K562 (cell line): ENCODE measurements at regions not wholly inside any gene's neighbourhood (a gene's known extent, or its start where the extent isn't known, plus 50 kb on each side); places are given as distances from the start of the nearest gene placed in this dataset.

Experiments used
- KLF16 ChIP-seq: IDR thresholded peaks from 2 replicates; pipeline ENCODE4 v1.6.1; 2016; ENCODE audit warnings: antibody characterized with exemption
- SRF ChIP-seq, 2 experiments: fragments of 250-450, 450-650 bp in 1 of 2; sonication (Bioruptor Pico) in 1 of 2; sonication (generic) in 1 of 2; formaldehyde crosslinking; IDR thresholded peaks; 2 replicates each; pipeline versions ENCODE4 v1.5.0 to v1.5.1; 2020 to 2022; ENCODE audit warnings: mild to moderate bottlenecking in 1 of 2, missing genetic modification reagents in 1 of 2
- STAG1 ChIP-seq: sonication (generic); formaldehyde crosslinking; IDR thresholded peaks from 2 replicates; pipeline ENCODE4 v1.5.0; 2020; ENCODE audit warnings: missing genetic modification reagents, borderline replicate concordance
- TAF1 ChIP-seq: IDR thresholded peaks from 2 replicates; pipeline ENCODE4 v1.6.1; 2011; ENCODE audit warnings: mild to moderate bottlenecking, low read length, moderate library complexity; ENCODE audit not compliant: insufficient read depth, control insufficient read depth, severe bottlenecking; ENCODE audit errors: extremely low read depth
- ZNF121 ChIP-seq: sonication (generic); formaldehyde crosslinking; conservative IDR thresholded peaks from 2 replicates; pipeline ENCODE4 v1.8.0; 2022; ENCODE audit warnings: missing genetic modification reagents
- ZNF707 ChIP-seq: fragments of 250-450 bp; sonication (Bioruptor Pico); conservative IDR thresholded peaks from 2 replicates; pipeline ENCODE4 v1.8.0; 2022; ENCODE audit warnings: inconsistent platforms, mild to moderate bottlenecking, moderate library complexity
- TF ChIP-seq, protein P1 (sequence below), 2 experiments: fragments of 450-650 bp; formaldehyde crosslinking in 1 of 2; IDR thresholded peaks; 2 replicates each; pipeline versions ENCODE4 v1.4.0 to v1.6.1; 2014 to 2020; ENCODE audit warnings: mild to moderate bottlenecking in 2 of 2, borderline replicate concordance in 1 of 2, low read depth in 1 of 2
- TF ChIP-seq, protein P2 (sequence below), 3 experiments: IDR thresholded peaks in 2 of 3; conservative IDR thresholded peaks in 1 of 3; 2 replicates each; pipeline ENCODE4 v1.5.1; 2011 to 2012; ENCODE audit warnings: low read length in 3 of 3, mild to moderate bottlenecking in 3 of 3, control low read depth in 2 of 3, improper control_type of control experiment in 1 of 3, inconsistent platforms in 1 of 3, low read depth in 1 of 3, mixed read lengths in 1 of 3, moderate library complexity in 1 of 3; ENCODE audit not compliant: insufficient read depth in 2 of 3
- TF ChIP-seq, protein P3 (sequence below): fragments of 450-650 bp; IDR thresholded peaks from 2 replicates; pipeline ENCODE4 v1.6.1; 2016; ENCODE audit warnings: low read depth, mild to moderate bottlenecking, moderate library complexity
- TF ChIP-seq, protein P4 (sequence below): sonication (generic); formaldehyde crosslinking; IDR thresholded peaks from 2 replicates; pipeline ENCODE4 v1.9.0; 2022; ENCODE audit warnings: mild to moderate bottlenecking, missing genetic modification reagents
- TF ChIP-seq, protein P5 (sequence below): fragments of 450-650 bp; IDR thresholded peaks from 2 replicates; pipeline ENCODE4 v1.6.1; 2016; ENCODE audit warnings: missing biosample characterization, missing genetic modification characterization
- TF ChIP-seq, protein P6 (sequence below): fragments of 450-650 bp; formaldehyde crosslinking; IDR thresholded peaks from 2 replicates; pipeline ENCODE4 v1.4.0; 2022; ENCODE audit warnings: mild to moderate bottlenecking, moderate library complexity
- TF ChIP-seq, protein P7 (sequence below): fragments of 250-450 bp; sonication (Bioruptor Pico); IDR thresholded peaks from 2 replicates; pipeline ENCODE4 v1.5.0; 2020; ENCODE audit warnings: mild to moderate bottlenecking, borderline replicate concordance

DNA sequence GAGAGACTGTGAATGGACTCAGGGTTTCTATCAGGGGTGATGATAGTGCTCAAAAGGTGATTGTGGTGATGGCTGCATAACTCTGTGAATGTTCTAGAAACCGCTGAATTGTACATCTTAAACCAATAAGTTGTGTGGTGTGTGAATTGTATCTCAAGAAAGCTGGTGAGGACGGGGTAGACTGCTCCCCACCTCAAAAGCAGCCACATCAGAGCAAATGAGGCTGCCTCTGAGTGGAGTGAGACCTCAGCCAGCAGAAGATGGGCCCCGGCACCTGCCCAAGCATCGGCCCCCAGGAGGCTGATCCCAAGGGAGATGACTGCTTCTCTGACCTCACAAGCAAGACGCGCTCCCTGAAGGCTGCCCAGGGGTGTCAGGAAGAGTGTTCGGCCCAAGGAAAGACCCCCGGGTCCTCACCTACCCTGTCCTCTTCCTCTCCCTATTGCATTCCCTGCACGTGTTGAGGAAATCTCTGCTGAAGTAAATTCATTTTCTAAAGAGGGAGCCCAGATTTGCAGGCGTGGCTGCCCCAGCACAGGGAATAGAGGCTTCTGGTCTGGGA is 279.3 kb upstream of the SHH start:
- TF ChIP-seq, protein P1, sequence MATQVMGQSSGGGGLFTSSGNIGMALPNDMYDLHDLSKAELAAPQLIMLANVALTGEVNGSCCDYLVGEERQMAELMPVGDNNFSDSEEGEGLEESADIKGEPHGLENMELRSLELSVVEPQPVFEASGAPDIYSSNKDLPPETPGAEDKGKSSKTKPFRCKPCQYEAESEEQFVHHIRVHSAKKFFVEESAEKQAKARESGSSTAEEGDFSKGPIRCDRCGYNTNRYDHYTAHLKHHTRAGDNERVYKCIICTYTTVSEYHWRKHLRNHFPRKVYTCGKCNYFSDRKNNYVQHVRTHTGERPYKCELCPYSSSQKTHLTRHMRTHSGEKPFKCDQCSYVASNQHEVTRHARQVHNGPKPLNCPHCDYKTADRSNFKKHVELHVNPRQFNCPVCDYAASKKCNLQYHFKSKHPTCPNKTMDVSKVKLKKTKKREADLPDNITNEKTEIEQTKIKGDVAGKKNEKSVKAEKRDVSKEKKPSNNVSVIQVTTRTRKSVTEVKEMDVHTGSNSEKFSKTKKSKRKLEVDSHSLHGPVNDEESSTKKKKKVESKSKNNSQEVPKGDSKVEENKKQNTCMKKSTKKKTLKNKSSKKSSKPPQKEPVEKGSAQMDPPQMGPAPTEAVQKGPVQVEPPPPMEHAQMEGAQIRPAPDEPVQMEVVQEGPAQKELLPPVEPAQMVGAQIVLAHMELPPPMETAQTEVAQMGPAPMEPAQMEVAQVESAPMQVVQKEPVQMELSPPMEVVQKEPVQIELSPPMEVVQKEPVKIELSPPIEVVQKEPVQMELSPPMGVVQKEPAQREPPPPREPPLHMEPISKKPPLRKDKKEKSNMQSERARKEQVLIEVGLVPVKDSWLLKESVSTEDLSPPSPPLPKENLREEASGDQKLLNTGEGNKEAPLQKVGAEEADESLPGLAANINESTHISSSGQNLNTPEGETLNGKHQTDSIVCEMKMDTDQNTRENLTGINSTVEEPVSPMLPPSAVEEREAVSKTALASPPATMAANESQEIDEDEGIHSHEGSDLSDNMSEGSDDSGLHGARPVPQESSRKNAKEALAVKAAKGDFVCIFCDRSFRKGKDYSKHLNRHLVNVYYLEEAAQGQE (IDR thresholded peaks at IDR 0.05; ENCODE audit: borderline replicate concordance) = no peak
- TF ChIP-seq, protein P1 (CRISPR knock-in tag; IDR thresholded peaks at IDR 0.05; ENCODE audit: low read depth) = no peak
- TF ChIP-seq SRF (CRISPR knock-in tag; IDR thresholded peaks at IDR 0.05) (no peak), ZNF121 (CRISPR knock-in tag) (no peak), KLF16 (no peak), TAF1 (no peak), ZNF707 (no peak), STAG1 (CRISPR knock-in tag) (no peak)
- TF ChIP-seq, protein P2, sequence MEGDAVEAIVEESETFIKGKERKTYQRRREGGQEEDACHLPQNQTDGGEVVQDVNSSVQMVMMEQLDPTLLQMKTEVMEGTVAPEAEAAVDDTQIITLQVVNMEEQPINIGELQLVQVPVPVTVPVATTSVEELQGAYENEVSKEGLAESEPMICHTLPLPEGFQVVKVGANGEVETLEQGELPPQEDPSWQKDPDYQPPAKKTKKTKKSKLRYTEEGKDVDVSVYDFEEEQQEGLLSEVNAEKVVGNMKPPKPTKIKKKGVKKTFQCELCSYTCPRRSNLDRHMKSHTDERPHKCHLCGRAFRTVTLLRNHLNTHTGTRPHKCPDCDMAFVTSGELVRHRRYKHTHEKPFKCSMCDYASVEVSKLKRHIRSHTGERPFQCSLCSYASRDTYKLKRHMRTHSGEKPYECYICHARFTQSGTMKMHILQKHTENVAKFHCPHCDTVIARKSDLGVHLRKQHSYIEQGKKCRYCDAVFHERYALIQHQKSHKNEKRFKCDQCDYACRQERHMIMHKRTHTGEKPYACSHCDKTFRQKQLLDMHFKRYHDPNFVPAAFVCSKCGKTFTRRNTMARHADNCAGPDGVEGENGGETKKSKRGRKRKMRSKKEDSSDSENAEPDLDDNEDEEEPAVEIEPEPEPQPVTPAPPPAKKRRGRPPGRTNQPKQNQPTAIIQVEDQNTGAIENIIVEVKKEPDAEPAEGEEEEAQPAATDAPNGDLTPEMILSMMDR (IDR thresholded peaks at IDR 0.05 in 2 of 3, conservative IDR thresholded peaks at IDR 0.05 in 1 of 3; ENCODE audit: insufficient read depth in 2 of 3, low read depth in 1 of 3, low read length in 3 of 3) = no peak
- TF ChIP-seq, protein P3, sequence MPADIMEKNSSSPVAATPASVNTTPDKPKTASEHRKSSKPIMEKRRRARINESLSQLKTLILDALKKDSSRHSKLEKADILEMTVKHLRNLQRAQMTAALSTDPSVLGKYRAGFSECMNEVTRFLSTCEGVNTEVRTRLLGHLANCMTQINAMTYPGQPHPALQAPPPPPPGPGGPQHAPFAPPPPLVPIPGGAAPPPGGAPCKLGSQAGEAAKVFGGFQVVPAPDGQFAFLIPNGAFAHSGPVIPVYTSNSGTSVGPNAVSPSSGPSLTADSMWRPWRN = no peak
- TF ChIP-seq, protein P4, sequence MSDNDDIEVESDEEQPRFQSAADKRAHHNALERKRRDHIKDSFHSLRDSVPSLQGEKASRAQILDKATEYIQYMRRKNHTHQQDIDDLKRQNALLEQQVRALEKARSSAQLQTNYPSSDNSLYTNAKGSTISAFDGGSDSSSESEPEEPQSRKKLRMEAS (CRISPR knock-in tag) = no peak
- TF ChIP-seq, protein P5, sequence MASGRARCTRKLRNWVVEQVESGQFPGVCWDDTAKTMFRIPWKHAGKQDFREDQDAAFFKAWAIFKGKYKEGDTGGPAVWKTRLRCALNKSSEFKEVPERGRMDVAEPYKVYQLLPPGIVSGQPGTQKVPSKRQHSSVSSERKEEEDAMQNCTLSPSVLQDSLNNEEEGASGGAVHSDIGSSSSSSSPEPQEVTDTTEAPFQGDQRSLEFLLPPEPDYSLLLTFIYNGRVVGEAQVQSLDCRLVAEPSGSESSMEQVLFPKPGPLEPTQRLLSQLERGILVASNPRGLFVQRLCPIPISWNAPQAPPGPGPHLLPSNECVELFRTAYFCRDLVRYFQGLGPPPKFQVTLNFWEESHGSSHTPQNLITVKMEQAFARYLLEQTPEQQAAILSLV (tag) = no peak
- TF ChIP-seq, protein P6, sequence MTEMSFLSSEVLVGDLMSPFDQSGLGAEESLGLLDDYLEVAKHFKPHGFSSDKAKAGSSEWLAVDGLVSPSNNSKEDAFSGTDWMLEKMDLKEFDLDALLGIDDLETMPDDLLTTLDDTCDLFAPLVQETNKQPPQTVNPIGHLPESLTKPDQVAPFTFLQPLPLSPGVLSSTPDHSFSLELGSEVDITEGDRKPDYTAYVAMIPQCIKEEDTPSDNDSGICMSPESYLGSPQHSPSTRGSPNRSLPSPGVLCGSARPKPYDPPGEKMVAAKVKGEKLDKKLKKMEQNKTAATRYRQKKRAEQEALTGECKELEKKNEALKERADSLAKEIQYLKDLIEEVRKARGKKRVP (CRISPR knock-in tag) = no peak
- TF ChIP-seq, protein P7, sequence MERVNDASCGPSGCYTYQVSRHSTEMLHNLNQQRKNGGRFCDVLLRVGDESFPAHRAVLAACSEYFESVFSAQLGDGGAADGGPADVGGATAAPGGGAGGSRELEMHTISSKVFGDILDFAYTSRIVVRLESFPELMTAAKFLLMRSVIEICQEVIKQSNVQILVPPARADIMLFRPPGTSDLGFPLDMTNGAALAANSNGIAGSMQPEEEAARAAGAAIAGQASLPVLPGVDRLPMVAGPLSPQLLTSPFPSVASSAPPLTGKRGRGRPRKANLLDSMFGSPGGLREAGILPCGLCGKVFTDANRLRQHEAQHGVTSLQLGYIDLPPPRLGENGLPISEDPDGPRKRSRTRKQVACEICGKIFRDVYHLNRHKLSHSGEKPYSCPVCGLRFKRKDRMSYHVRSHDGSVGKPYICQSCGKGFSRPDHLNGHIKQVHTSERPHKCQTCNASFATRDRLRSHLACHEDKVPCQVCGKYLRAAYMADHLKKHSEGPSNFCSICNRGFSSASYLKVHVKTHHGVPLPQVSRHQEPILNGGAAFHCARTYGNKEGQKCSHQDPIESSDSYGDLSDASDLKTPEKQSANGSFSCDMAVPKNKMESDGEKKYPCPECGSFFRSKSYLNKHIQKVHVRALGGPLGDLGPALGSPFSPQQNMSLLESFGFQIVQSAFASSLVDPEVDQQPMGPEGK = no peak
